Pons (tissue), 1 donor: ENCODE measurements at regions not wholly inside any gene's neighbourhood (a gene's known extent, or its start where the extent isn't known, plus 50 kb on each side); places are given as distances from the start of the nearest gene placed in this dataset.
"Not testable (repeated sequence)": the region's sequence is repeated elsewhere in the genome, so short reads cannot be mapped to it uniquely, and the experiment has no call there.

Source experiments
- DNase-seq: peaks from one replicate; pipeline ENCODE4 v3.0.0-alpha.2; 2016; ENCODE audit warnings: low spot score

DNA sequence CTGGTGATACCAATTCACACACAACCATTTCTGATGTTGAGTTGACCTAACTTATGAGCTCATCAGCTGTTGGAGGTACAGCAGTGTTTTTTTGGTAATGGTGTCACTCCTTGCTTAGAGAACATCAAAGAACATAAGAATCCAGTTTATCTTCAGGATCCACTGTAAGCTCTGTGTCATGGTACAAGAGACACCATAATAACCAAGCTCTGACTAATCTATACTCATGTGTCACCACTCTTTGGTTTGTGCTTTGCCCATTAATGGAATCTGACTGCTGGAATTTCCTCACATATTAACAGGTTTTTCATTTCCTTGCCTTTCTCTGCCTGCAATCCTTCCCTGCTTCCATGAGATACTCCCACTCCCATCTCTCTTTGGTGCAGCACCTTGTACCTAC is 735.1 kb upstream of the LCORL start:
- no peak for DNase-seq

- DNase-seq: no peak
Measured at GRCh38 chr4:18754180-18754579, 732.6 kb upstream of the LCORL start.

- DNase-seq: no peak
Measured at GRCh38 chr4:18751083-18751482, 729.5 kb upstream of the LCORL start.

DNA sequence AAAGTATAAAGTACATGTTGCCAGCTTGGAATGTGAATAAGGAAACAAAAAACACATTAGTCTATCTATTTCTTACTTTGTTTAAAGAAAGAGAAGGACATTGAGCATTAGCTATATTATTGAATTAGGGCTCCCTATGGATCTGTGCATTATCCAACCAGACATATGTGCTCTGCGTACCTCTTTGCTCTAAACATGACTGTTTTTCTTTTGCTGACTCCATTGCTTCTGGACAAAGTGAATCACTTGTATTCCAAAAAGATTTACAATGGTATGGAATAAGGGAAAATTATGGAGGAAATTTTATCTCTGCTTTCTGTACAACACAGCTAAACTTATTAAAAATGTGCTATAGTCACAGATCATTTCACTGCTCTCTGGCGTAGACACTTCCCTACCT is 727.8 kb upstream of the LCORL start:
- DNase-seq: no peak

DNA sequence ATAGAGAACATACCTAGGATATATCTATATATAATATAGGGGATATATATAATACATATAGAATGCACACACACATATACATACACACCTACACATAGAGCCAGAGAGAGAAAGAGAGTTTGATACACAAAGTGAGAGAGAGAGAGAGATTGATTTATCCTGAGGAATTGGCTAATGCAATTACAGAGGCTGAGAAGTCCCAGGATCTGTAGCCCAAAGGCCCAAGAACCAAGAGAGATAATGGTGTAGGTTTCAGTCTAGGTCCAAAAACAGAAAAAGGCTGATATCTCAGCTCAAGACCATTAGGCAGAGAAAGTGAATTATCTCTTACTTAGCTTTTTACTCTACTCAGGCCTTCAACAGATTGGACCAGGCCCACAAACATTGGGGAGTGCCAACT is 715.0 kb upstream of the LCORL start:
- no peak for DNase-seq

- DNase-seq: no peak
Measured at GRCh38 chr4:18735740-18736268, 714.2 kb upstream of the LCORL start.

- DNase-seq: peak; percentile 15
Measured at GRCh38 chr4:18734405-18734804, 712.9 kb upstream of the LCORL start.

GRCh38 chr4:18733961-18734360 is 712.4 kb upstream of the LCORL start:
- DNase-seq: no peak

- DNase-seq: no peak
Measured at GRCh38 chr4:18722748-18723191, 701.2 kb upstream of the LCORL start.

DNA sequence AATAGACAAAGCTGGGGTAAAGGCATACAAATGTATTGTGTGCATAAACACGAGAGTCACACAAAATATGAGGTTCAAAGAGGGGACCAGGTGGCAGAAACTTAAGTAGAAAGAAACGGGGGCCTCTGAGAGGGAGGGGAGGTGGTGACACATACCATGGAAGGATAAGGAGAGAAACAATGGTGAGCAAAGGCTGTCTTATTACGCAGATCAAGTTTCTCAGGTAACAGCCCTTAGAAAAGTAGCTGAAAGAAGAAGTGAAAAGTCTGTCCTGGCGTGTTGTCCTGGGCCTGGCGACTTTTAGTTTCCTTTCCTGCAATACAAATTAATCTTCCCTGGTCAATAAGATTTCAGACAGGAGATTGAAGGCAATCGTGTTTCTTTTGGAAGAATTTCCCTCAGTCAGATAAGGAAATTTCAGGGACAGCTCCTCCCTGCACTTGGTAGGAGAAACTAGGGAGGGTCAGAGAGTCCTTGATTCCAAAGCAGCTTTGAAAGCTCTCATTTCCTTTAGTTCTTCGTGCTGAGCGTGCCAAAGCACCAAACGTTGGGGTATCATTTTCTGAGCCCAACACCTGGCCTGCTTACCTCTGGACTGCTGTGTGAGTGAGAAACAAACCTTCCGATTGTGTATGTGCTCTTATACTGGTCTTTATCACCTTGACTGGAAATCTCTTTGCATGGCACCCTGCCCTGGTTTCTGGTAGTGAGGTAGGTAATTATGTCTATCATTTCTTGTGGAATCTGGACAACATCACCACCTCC is 676.7 kb upstream of the LCORL start:
- DNase-seq: no peak

- no peak for DNase-seq
Measured at GRCh38 chr4:18695733-18696527, 674.4 kb upstream of the LCORL start.

DNA sequence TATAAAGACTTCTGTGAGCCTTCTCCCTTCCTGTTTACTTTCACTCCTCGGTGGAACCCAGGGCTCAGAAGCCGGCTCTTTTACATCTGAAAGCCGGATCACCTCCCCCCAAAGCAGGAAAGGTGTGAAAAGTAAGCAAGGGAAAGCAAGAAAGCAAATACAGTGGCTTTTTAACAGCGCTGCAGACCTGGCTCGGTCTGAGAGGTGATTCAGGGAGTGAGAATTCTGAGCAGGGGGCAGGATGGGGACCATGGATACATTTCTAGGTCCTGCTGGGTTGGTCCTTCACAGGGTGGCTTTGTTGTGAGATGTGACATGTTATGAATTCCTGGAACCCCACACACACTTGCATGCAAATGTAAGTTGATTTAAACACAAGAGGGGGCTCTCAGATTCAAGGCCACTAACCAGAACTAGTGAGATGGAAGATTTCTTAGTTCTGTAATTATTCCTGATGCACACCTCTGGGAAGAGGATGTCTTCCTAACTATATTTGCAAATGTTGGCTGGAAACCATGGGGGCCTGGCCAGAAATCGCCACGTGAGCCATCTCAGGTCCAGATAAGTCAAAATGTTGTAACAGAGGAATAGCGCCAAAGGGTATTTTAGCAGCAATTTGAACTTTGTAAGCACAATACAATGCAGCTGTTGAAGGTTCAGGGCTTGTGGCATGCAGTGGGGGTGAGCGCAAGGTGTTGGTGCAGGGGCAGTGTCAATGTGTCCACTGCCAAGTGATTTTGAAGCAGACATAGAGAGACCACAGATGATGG is 670.1 kb upstream of the LCORL start:
- DNase-seq: no peak

GRCh38 chr4:18690291-18690955 is 668.9 kb upstream of the LCORL start:
- DNase-seq: no peak

GRCh38 chr4:18689308-18690115 is 668.0 kb upstream of the LCORL start:
- DNase-seq: peak; percentile 83

GRCh38 chr4:18688351-18688750 is 666.8 kb upstream of the LCORL start:
- not testable (repeated sequence) for DNase-seq

DNA sequence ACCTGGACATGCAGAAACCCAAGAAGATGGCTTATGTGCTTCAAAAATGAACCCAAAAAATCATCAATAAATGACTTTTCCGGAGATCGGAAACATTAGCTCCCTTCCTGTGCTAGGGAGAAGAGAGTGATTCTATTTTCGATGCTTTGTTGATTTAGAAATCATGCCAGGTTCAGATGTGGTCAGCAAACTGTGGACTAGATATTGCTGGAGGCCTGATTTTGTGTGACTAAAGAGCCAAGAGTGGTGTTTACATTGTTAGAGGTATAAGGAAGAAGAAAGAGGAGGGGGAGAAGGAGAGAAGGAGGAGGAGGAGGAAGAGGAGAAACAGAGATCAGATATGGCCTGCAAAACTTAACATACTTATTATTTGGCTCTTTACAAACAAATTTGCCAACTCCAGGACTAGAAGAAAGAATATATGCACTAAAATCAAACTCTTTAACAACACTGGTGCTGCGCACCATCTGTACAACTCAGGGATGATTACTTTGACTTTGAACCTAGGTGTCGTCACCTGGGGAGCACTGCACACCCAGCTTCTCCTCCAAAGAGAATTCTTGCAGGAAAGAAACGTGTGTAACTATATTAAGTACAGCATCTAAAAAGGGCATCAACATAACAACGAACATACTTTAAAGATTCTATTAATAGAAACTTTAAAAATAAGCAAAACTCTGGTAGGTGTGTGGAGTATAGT is 664.9 kb upstream of the LCORL start:
- no peak for DNase-seq

- DNase-seq: no peak
Measured at GRCh38 chr4:18684932-18685331, 663.4 kb upstream of the LCORL start.

DNA sequence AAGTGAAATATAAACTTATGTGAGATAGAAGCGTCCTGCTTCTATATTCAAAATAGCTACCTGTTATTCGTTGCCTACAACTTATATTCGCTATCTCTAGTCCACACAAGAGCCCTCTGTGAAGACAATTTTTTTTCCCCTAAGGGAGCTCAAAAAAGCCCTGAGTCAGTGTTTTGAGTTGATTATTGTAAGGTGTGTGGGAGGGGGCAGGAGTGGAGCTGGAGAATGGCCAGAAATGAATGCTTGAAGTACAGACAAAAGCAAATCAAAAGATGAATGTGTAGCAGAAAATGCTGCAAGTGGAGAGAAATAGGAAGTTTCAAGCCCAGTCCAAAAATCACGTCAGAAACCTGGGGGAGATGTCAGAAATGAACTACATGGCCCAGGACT is 655.0 kb upstream of the LCORL start:
- no peak for DNase-seq

DNA sequence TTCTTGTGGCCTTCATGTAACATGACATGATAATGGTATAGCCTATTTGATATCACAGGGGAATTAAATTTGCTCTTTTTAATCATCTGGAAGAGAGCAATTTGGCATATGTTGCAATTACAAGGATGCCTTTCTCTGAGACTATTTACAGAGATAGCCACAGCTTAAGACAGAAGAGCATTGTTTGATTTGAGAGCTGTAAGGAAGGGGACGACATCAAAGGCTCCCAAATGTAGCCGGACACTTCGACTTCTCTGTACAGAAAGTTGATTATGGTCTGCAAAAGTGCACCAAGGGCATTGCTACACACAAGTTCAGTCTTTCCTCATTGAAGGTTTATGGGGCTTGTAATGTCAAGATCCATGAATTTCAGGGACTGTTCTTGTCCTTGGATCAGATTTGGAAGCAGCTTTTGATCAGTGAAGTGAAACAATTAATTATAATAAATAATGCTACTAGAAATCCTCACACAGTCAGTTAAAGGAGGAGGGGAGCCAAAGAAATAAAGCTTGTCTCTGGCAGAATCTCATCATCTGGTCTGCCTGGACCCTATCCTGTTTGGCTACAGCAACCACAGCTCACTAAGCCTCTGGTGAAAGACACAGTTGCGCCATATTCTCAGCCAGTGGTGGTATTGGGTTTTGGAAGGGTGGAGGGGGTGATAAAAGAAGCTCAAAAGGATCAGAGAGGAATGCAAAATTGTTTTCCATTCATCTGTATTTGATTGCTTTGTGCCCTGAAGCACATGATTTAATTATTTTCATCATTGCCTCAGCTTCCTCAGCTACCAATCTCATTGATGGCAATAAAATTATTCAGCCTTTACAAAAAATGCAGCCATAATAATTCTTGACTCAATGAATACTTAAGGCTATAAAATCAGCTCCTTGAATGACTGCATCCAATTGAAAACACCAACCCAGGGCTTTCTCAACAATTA is 654.3 kb upstream of the LCORL start:
- DNase-seq: peak; percentile 54
